Activated CD4-positive, alpha-beta memory T cell treated with anti-CD3 and anti-CD28 coated beads for 36 hours (primary cell): ENCODE measurements at regions not wholly inside any gene's neighbourhood (a gene's known extent, or its start where the extent isn't known, plus 50 kb on each side); places are given as distances from the start of the nearest gene placed in this dataset.

Experiments used
- CTCF ChIA-PET: fragments of 350-600 bp; sonication (Branson Sonifier 250); formaldehyde crosslinking; loops from one replicate; lab custom pipeline; 2021; ENCODE audit warnings: antibody characterized with exemption, inconsistent platforms; lab: Charles Lee
- POLR2A ChIA-PET: fragments of 350-600 bp; sonication (Branson Sonifier 250); formaldehyde crosslinking; loops from one replicate; lab custom pipeline; 2021; ENCODE audit warnings: antibody characterized with exemption; lab: Charles Lee
- DNase-seq: peaks from one replicate; pipeline ENCODE4 v3.0.0-alpha.2; 2020
- H3K27ac Mint-ChIP-seq: one replicate; pipeline ENCODE4 v1.8.0; 2021; ENCODE audit warnings: mixed read lengths
- H3K27me3 Mint-ChIP-seq: one replicate; pipeline ENCODE4 v1.8.0; 2021; ENCODE audit warnings: mixed read lengths
- H3K36me3 Mint-ChIP-seq: one replicate; pipeline ENCODE4 v1.8.0; 2021; ENCODE audit warnings: mixed read lengths
- H3K4me1 Mint-ChIP-seq: one replicate; pipeline ENCODE4 v1.8.0; 2021; ENCODE audit warnings: low read depth, mixed read lengths
- H3K4me3 Mint-ChIP-seq: one replicate; pipeline ENCODE4 v1.8.0; 2021; ENCODE audit warnings: mild to moderate bottlenecking, mixed read lengths
- H3K9me3 Mint-ChIP-seq: one replicate; pipeline ENCODE4 v1.8.0; 2021; ENCODE audit warnings: mixed read lengths
- intact Hi-C: fragments of 100-400 bp; cut with micrococcal nuclease; formaldehyde crosslinking; loops from one replicate; pipeline ENCODE4 v1.15.1; 2023

DNA sequence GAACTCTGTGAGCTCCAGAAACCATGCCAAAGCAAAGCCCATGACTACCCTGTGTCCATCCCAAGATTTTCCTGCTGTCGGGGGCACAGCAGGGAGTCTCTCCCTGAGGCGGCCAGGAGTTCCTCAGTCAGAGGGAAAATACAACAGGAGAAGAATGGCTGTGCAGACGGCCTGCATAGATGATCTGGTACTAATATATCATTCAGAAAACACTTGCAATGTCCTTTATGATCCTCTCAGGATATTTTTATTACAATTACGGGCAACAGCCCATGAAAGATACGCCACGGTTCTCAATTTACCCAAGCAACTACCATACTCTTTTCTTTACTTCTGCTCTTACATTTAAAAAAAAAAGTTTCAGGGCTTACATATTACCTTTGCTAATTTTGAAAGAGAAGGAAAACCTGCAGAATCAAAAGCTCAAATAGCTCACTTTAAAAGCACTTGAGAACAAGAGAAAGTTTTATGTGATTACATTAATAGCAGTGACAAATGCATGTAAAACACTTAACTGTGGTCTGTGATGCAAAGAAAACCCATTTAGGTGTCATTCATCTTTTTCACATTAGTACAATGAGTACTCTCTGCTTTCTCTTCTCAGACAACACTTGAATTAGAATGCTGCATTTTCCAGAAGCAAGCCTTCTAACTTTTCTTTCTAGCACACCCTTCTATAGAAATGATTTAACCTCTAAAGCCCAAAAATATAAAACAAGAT lies 460.8 kb downstream of the KLF5 start:
- DNase-seq = no peak
- Mint-ChIP-seq H3K36me3 (no peaks in the 10 kb centered on the region), H3K27me3 (no peaks in the 10 kb centered on the region), H3K4me3 (no peak overlapping the region), H3K27ac (no peak overlapping the region), H3K4me1 (peaks cover 16% of the 10 kb centered on the region), H3K9me3 (no peaks in the 10 kb centered on the region)
- intact Hi-C loops = no loop called here
- ChIA-PET POLR2A (no interaction called here), CTCF (no interaction called here)

DNA sequence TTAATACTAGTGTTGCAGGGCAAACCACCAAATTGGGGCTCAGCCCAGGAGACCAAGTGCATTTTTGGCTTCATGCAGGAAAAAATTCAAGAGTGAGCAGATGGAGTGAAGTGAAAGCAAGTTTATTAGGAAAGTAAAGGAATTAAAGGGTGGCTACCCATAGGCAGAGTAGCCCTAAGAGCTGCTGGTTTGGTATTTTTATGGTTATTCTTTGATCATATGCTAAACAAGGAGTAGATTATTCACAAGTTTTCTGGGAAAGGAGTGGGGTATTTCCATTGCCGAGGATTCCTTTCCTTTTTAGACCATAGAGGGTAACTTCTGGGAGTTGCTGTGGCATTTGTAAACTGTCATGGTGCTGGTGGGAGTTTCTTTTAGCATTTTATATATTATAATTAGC lies 459.0 kb downstream of the KLF5 start:
- H3K4me3 Mint-ChIP-seq = no peak overlapping the region
- peaks cover 16% of the 10 kb centered on the region for H3K4me1 Mint-ChIP-seq
- no peak overlapping the region for H3K27ac Mint-ChIP-seq
- no peaks in the 10 kb centered on the region for H3K36me3 Mint-ChIP-seq
- POLR2A ChIA-PET = no interaction called here
- intact Hi-C loops = no loop called here
- H3K9me3 Mint-ChIP-seq = no peaks in the 10 kb centered on the region
- DNase-seq = no peak
- CTCF ChIA-PET = no interaction called here
- no peaks in the 10 kb centered on the region for H3K27me3 Mint-ChIP-seq

DNA sequence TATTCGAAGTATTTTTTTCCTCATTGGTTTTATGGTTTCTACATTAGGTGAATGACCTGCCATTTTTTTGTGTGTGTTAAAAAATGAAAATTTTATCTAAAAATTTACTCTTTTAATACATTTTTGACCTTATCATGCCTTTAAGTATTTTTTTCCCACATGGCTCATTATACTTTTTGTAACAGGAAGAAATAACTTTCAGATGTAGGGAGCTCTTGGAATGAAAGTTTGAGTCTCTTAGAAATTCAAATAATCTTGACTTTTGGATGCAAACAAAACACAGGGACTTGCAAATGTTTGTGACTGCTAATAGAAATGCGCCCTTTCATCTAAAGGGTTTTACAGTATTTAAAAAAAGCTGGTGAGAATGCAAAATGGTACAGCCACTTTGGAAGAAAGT lies 457.9 kb downstream of the KLF5 start:
- Mint-ChIP-seq H3K4me1 (peaks cover 16% of the 10 kb centered on the region), H3K4me3 (no peak overlapping the region), H3K27me3 (no peaks in the 10 kb centered on the region), H3K9me3 (no peaks in the 10 kb centered on the region), H3K36me3 (no peaks in the 10 kb centered on the region), H3K27ac (no peak overlapping the region)
- no peak for DNase-seq
- intact Hi-C loops = no loop called here
- CTCF ChIA-PET = no interaction called here
- POLR2A ChIA-PET = no interaction called here

DNA sequence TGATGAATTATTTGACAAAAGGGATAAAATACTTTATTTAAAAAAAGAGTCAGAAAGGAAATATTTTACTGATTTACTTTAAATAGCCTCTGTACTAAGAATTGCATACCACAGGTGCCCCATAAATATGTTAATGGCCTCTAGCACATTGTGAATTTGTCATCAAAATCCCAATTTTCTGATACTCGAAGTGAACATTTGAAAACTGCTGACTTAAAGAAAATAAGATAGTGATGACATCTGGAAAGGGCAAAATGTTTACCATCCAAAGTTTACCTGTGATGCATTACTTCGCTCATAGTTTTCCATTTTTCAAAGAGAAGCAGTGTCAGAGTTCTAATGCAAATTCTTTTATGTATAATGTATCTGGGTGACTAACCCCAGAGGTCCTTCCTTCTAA lies 455.4 kb downstream of the KLF5 start:
- intact Hi-C loops = no loop called here
- Mint-ChIP-seq H3K4me3 (no peak overlapping the region), H3K27ac (no peak overlapping the region), H3K4me1 (no peaks in the 10 kb centered on the region), H3K9me3 (peaks cover 5% of the 10 kb centered on the region), H3K27me3 (no peaks in the 10 kb centered on the region), H3K36me3 (no peaks in the 10 kb centered on the region)
- ChIA-PET POLR2A (no interaction called here), CTCF (no interaction called here)
- no peak for DNase-seq

DNA sequence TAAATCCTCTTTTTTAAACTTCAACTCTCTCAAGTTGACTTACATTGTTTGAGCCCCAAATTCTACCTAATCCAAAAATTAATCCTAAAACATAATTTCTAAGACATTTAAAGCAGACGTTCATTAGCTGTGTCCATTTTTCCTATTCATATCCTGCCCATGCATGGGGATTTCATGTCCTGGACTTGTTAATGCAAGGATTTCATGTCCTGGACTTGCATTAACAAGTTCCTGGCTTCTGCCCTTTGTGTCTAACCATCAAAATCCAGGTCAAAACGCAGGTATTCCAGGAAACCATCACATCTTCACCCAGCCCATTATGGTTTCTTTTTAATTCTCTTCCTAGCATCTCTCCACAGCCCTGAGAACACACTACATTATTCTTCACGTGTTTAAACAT lies 454.9 kb downstream of the KLF5 start:
- Mint-ChIP-seq H3K27me3 (no peaks in the 10 kb centered on the region), H3K9me3 (peaks cover 5% of the 10 kb centered on the region), H3K27ac (no peak overlapping the region), H3K36me3 (no peaks in the 10 kb centered on the region), H3K4me3 (no peak overlapping the region), H3K4me1 (no peaks in the 10 kb centered on the region)
- DNase-seq = no peak
- intact Hi-C loops = no loop called here
- ChIA-PET POLR2A (no interaction called here), CTCF (no interaction called here)

DNA sequence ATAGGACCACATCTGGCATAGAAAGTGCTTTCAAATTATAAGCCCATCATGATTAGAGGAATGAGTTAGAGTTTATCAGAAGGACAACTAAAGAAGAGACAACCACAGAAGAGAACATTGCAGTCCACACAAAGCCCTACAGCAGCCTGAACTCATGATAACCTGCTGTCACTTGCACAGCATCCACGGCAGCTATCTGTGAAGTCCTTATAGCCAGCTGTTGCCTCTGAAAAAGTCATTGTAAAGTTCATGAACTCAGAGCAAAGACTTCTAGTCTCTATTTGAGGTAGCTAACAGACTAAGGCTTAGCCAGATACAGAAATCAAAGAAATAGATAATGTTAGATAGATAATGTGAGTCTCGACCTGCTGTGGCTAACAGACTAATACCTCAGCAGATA lies 450.0 kb downstream of the KLF5 start:
- H3K4me1 Mint-ChIP-seq = no peaks in the 10 kb centered on the region
- ChIA-PET CTCF (no interaction called here), POLR2A (interaction anchor here (0.6 kb wide), 1 partner anchor 516 kb away, joined by 3 read pairs; no protein-coding TSS in a partner anchor)
- intact Hi-C loops = no loop called here
- no peak for DNase-seq
- H3K9me3 Mint-ChIP-seq = peaks cover 5% of the 10 kb centered on the region
- no peaks in the 10 kb centered on the region for H3K36me3 Mint-ChIP-seq
- H3K27me3 Mint-ChIP-seq = peaks cover 3% of the 10 kb centered on the region
- no peak overlapping the region for H3K27ac Mint-ChIP-seq
- H3K4me3 Mint-ChIP-seq = no peak overlapping the region

DNA sequence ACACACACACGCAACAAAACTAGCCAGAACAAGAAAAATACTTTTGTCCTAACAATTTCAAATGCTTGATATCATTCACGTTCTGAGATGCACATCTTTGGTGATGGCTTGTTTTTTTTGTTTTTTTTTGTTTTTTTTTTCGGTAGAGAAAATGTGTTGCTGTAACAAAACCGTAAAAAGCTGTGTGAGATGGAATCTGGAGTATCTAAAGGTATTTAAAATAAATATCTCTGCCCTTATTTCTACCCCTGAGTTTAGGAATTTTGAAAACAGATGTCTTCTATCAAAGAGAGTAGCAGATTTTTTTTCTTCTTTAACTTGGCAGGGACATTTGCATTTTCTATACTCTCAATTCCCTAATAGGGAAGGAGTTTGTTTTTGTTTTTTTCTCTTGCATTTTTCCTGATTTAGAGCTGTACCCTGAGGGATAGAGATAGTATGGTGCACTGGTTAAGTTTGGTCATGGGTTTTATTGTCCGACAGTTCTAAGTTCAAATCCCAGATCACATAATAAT lies 446.6 kb downstream of the KLF5 start:
- Mint-ChIP-seq H3K4me3 (no peak overlapping the region), H3K36me3 (no peaks in the 10 kb centered on the region), H3K9me3 (no peaks in the 10 kb centered on the region), H3K4me1 (no peaks in the 10 kb centered on the region), H3K27me3 (peaks cover 3% of the 10 kb centered on the region), H3K27ac (no peak overlapping the region)
- CTCF ChIA-PET = no interaction called here
- intact Hi-C loops = no loop called here
- DNase-seq = no peak
- POLR2A ChIA-PET = no interaction called here

DNA sequence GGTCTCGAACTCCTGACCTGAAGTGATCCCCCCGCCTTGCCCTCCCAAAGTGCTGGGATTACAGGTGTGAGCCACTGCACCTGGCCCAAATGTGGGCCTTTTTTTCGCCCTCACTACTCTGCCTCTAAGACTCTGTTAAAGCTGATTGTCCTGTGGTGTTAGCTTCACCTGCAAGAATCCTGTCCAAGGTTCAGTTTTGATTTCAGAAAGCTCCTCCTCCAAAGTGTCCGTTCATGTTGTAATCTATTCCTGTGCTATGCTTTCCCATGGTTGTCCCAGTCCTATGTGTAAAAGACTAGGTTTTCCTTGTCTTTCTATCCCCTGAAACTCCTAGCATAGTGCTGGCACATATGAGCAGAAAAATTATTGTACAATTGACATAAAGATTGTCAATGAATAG lies 440.9 kb downstream of the KLF5 start:
- Mint-ChIP-seq H3K4me1 (no peaks in the 10 kb centered on the region), H3K4me3 (no peak overlapping the region), H3K27me3 (no peaks in the 10 kb centered on the region), H3K9me3 (no peaks in the 10 kb centered on the region), H3K36me3 (no peaks in the 10 kb centered on the region), H3K27ac (no peak overlapping the region)
- no peak for DNase-seq
- intact Hi-C loops = no loop called here
- CTCF ChIA-PET = no interaction called here
- POLR2A ChIA-PET = no interaction called here

DNA sequence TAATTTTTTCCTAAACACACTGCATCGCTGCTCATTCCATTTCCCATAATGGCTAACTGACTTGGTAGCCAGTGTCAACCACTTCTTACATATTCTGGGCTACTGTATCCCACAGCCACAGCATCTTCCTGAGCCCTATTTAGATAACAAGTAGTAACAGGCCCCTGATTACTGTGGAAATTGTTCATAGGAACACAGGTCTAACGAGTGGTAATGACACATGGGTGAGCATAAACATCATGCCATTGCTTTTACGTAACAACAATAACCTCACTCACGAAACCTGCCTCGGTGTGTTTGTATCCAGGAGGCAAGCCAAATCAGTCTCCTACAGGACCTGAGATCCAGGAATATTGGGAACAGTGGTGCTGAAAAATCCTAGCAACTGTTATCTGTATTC lies 438.6 kb downstream of the KLF5 start:
- Mint-ChIP-seq H3K9me3 (no peaks in the 10 kb centered on the region), H3K27ac (no peak overlapping the region), H3K36me3 (no peaks in the 10 kb centered on the region), H3K4me3 (no peak overlapping the region), H3K4me1 (no peaks in the 10 kb centered on the region), H3K27me3 (no peaks in the 10 kb centered on the region)
- no peak for DNase-seq
- ChIA-PET POLR2A (no interaction called here), CTCF (no interaction called here)
- intact Hi-C loops = no loop called here

DNA sequence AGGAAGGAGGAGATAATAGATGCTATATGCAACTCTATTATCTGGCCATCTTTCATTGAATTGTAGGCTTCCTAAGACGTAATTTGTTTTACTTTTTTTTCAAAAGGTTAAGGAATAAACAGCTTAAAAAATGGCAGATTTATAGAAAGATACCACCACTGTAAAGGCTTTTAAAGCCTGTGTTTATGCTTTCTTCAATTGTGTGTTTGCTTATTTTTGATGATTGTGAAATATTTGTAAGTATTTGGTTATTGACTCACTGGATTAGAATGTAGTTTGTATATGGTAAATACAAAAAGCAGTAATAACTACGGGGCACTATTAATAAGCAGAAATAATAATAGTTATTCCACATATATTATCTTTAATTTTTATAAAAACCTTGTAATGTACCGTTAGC lies 437.9 kb downstream of the KLF5 start:
- H3K4me1 Mint-ChIP-seq = no peaks in the 10 kb centered on the region
- DNase-seq = no peak
- no peaks in the 10 kb centered on the region for H3K27me3 Mint-ChIP-seq
- no peak overlapping the region for H3K27ac Mint-ChIP-seq
- no peaks in the 10 kb centered on the region for H3K36me3 Mint-ChIP-seq
- H3K9me3 Mint-ChIP-seq = no peaks in the 10 kb centered on the region
- ChIA-PET POLR2A (no interaction called here), CTCF (no interaction called here)
- intact Hi-C loops = no loop called here
- H3K4me3 Mint-ChIP-seq = no peak overlapping the region

DNA sequence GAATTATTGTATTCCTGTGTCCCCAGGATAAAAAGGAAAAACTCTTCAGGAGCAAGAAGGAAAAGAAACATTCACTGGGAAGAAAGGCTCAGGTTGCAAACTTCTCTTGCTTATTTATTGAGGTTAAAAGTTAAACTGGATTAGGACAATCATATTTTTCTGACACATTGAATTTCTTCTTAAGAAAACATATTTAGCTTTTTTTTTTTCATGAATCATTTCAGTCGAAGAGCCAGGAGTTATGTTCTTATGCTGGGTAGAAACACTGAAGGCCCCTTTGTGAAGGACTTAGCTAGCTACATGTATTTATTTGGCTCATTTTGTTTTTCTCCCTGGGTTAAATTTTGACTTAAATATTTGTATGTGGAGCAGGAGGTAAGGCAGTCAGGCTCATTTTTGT lies 434.0 kb downstream of the KLF5 start:
- DNase-seq = no peak
- ChIA-PET POLR2A (no interaction called here), CTCF (interaction anchor here (0.6 kb wide), 1 partner anchor 652 kb away, joined by 3 read pairs; no protein-coding TSS in a partner anchor)
- H3K4me1 Mint-ChIP-seq = no peaks in the 10 kb centered on the region
- no peaks in the 10 kb centered on the region for H3K36me3 Mint-ChIP-seq
- no peaks in the 10 kb centered on the region for H3K27me3 Mint-ChIP-seq
- no peak overlapping the region for H3K4me3 Mint-ChIP-seq
- no peak overlapping the region for H3K27ac Mint-ChIP-seq
- intact Hi-C loops = no loop called here
- H3K9me3 Mint-ChIP-seq = no peaks in the 10 kb centered on the region

DNA sequence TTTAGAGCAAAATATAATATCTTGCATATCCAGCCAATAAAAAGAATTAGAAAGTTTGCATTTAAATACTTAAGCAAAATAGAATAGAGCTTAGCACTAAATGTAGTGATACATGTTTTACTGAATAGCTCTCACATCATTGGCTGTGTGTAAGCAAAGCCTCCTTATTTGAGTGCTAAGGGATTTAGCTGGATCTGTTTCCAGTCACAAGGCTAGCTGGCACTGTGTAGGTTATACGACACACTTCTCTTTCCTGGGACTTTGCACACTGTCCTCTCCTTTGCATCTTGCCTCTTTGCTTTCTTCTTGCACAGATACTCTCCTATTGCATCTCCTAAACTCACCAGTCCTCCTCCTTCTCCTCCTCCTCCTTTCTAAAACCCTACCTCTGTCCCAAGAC lies 423.8 kb downstream of the KLF5 start:
- CTCF ChIA-PET = no interaction called here
- H3K27ac Mint-ChIP-seq = no peak overlapping the region
- no peak overlapping the region for H3K4me3 Mint-ChIP-seq
- no peaks in the 10 kb centered on the region for H3K36me3 Mint-ChIP-seq
- DNase-seq = no peak
- intact Hi-C loops = no loop called here
- H3K4me1 Mint-ChIP-seq = no peaks in the 10 kb centered on the region
- H3K9me3 Mint-ChIP-seq = no peaks in the 10 kb centered on the region
- POLR2A ChIA-PET = no interaction called here
- no peaks in the 10 kb centered on the region for H3K27me3 Mint-ChIP-seq

DNA sequence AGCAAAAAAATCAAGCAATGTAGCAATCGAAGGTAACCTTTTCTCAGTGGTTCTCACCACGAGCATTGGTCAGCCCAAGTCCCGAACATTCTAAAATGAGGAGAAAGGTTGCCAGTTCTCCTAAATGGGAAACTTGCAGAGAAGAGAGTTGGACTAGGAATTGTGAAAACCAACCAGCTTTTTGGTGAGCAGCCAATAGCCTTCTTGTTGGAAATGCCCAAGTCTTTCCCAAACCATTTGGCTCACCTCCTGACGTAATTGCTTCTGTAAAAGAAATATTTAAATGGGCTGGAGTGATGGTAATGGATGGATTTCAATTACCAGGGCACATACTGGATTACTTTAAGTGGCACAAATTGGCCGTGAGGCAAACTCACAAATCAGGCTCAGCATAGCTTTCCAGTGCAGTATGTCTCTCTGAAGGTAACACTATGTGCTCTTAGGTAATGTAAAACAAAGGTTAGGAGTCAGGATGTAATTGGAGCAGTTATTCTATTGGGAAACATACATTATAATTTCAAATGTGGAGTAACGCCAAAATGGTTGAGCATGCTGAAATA lies 423.2 kb downstream of the KLF5 start:
- Mint-ChIP-seq H3K4me3 (no peak overlapping the region), H3K27me3 (no peaks in the 10 kb centered on the region), H3K9me3 (no peaks in the 10 kb centered on the region), H3K36me3 (no peaks in the 10 kb centered on the region), H3K4me1 (no peaks in the 10 kb centered on the region), H3K27ac (no peak overlapping the region)
- DNase-seq = no peak
- POLR2A ChIA-PET = no interaction called here
- CTCF ChIA-PET = no interaction called here
- intact Hi-C loops = no loop called here
